Endothelial cell (in vitro differentiated cells): ENCODE measurements at regions not wholly inside any gene's neighbourhood (a gene's known extent, or its start where the extent isn't known, plus 50 kb on each side); places are given as distances from the start of the nearest gene placed in this dataset.

Experiments
- DNase-seq: peaks from one replicate; pipeline ENCODE4 v3.0.0; 2021; ENCODE audit warnings: low spot score
- H3K27ac Mint-ChIP-seq: one replicate; pipeline ENCODE4 v1.8.0; 2021; ENCODE audit warnings: mixed read lengths, inconsistent platforms; ENCODE audit not compliant: unreplicated experiment
- H3K27me3 Mint-ChIP-seq: one replicate; pipeline ENCODE4 v1.8.0; 2021; ENCODE audit warnings: mild to moderate bottlenecking, moderate library complexity, mixed read lengths, inconsistent platforms; ENCODE audit not compliant: unreplicated experiment
- H3K36me3 Mint-ChIP-seq: one replicate; pipeline ENCODE4 v1.8.0; 2021; ENCODE audit warnings: mild to moderate bottlenecking, low read depth, mixed read lengths, inconsistent platforms; ENCODE audit not compliant: unreplicated experiment
- H3K4me1 Mint-ChIP-seq: one replicate; pipeline ENCODE4 v1.8.0; 2021; ENCODE audit warnings: mild to moderate bottlenecking, mixed read lengths, inconsistent platforms; ENCODE audit not compliant: unreplicated experiment
- H3K4me3 Mint-ChIP-seq: one replicate; pipeline ENCODE4 v1.8.0; 2021; ENCODE audit warnings: mild to moderate bottlenecking, mixed read lengths, inconsistent platforms; ENCODE audit not compliant: unreplicated experiment
- H3K9me3 Mint-ChIP-seq: one replicate; pipeline ENCODE4 v1.8.0; 2021; ENCODE audit warnings: mixed read lengths, inconsistent platforms; ENCODE audit not compliant: unreplicated experiment
- TF ChIP-seq, protein P1 (sequence below): fragments of 200-600 bp; sonication (generic); IDR thresholded peaks from one replicate; pipeline ENCODE4 v1.5.0; 2021; ENCODE audit warnings: antibody characterized with exemption; ENCODE audit not compliant: unreplicated experiment

DNA sequence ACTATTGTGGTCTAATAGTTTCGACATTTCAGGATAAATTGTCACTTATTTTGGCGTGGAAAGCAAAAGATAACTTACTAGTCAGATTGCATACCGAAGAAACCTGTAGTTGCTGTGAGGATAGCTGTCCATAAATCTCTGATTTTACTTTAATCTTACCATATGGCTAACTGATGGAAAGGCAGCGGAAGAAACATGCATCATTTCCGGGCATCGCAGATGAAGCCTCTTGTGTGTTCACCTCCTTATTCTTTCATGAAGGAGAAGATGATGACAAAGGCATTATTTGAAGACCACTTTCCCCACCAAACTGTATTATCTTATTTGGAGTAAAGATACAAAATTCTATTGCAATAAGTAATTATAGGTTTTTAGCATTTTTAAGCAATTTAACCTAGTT lies 763.6 kb upstream of the SLITRK6 start:
- H3K36me3 Mint-ChIP-seq = no peaks in the 10 kb centered on the region
- no peaks in the 10 kb centered on the region for H3K27me3 Mint-ChIP-seq
- H3K4me1 Mint-ChIP-seq = no peaks in the 10 kb centered on the region
- no peaks in the 10 kb centered on the region for H3K9me3 Mint-ChIP-seq
- no peak overlapping the region for H3K4me3 Mint-ChIP-seq
- DNase-seq = no peak
- H3K27ac Mint-ChIP-seq = no peak overlapping the region
- TF ChIP-seq, protein P1, sequence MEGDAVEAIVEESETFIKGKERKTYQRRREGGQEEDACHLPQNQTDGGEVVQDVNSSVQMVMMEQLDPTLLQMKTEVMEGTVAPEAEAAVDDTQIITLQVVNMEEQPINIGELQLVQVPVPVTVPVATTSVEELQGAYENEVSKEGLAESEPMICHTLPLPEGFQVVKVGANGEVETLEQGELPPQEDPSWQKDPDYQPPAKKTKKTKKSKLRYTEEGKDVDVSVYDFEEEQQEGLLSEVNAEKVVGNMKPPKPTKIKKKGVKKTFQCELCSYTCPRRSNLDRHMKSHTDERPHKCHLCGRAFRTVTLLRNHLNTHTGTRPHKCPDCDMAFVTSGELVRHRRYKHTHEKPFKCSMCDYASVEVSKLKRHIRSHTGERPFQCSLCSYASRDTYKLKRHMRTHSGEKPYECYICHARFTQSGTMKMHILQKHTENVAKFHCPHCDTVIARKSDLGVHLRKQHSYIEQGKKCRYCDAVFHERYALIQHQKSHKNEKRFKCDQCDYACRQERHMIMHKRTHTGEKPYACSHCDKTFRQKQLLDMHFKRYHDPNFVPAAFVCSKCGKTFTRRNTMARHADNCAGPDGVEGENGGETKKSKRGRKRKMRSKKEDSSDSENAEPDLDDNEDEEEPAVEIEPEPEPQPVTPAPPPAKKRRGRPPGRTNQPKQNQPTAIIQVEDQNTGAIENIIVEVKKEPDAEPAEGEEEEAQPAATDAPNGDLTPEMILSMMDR = no peak

DNA sequence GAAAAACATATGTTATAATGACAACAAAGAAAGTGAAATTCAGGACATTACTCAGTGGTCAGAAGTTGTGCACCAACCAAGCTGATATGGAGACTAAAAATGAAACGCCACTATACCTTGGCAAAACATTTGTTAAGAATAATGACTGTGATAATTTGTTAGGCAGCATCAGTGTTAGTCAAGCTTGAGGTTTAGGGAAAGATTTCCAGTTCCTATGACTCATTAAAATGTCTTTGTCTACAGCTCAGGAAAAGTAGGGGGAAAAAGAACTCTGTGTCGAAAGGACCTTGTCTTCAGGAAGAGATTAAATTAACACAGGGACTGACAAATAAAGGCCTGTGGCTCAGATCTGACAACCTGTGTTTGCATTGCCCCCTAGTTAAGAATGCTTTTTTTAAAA lies 764.1 kb upstream of the SLITRK6 start:
- H3K4me1 Mint-ChIP-seq = no peaks in the 10 kb centered on the region
- DNase-seq = no peak
- H3K4me3 Mint-ChIP-seq = no peak overlapping the region
- TF ChIP-seq, protein P1 = no peak
- H3K9me3 Mint-ChIP-seq = no peaks in the 10 kb centered on the region
- H3K27ac Mint-ChIP-seq = no peak overlapping the region
- no peaks in the 10 kb centered on the region for H3K27me3 Mint-ChIP-seq
- no peaks in the 10 kb centered on the region for H3K36me3 Mint-ChIP-seq

DNA sequence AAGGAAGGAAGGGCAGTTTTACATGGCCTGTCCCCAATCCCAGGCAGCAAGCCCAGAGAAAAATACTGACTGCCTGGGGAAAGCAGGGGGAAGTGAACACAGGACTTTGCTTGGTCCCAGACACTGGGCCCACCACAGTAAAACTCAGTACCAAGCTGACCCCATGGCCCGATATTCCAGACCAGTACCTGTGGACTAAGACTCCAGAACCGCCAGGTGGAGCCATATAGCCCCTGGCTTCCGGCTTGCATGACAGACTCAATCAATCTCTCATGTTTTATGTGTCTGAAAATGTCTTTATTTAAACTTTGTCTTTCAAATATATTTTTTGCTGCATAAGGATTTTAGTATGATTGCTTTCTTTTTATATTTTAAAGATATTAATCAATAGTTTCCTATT lies 767.9 kb upstream of the SLITRK6 start:
- TF ChIP-seq, protein P1 = no peak
- DNase-seq = no peak
- Mint-ChIP-seq H3K36me3 (no peaks in the 10 kb centered on the region), H3K4me3 (no peak overlapping the region), H3K27me3 (no peaks in the 10 kb centered on the region), H3K9me3 (no peaks in the 10 kb centered on the region), H3K4me1 (peaks cover under 1% of the 10 kb centered on the region), H3K27ac (no peak overlapping the region)

DNA sequence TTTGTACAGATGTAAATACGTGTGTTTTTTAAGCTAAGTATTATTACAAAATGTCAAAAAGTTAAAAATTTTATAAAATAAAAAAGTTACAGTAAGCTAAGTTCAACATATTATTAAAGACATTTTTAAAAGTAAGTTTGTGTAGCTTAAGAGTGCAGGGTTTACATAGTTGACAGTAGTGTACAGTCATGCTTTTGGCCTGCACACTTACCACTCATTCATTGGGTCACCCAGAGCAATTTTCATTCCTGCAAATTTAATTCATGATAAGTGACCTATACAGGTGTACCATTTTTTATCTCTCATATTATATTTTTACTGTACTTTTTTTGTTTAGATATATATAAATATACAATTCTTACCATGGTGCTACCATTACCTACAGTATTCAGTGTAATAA lies 769.9 kb upstream of the SLITRK6 start:
- TF ChIP-seq, protein P1 = no peak
- Mint-ChIP-seq H3K27ac (no peak overlapping the region), H3K36me3 (no peaks in the 10 kb centered on the region), H3K4me1 (peaks cover 2% of the 10 kb centered on the region), H3K27me3 (no peaks in the 10 kb centered on the region), H3K4me3 (no peak overlapping the region), H3K9me3 (no peaks in the 10 kb centered on the region)
- DNase-seq = no peak

DNA sequence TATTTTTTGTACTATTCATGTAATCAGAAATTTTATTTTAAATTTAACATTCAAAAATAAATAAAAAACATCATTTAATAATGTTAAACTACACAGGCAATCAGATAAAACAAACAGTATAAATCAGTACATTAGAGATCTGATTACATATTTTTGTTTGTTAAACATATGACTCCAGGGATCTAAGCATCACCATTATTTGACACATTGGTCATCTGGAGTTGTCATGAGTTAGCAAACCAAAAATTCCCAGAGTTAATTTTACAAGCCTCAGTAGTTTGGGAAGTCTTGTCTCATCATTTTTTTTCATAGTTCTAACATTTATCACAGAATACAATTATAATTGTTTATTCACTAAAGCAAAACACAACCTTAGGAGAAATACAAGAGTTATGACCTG lies 770.8 kb upstream of the SLITRK6 start:
- Mint-ChIP-seq H3K4me1 (peaks cover 2% of the 10 kb centered on the region), H3K4me3 (no peak overlapping the region), H3K36me3 (no peaks in the 10 kb centered on the region), H3K27ac (no peak overlapping the region), H3K9me3 (no peaks in the 10 kb centered on the region), H3K27me3 (no peaks in the 10 kb centered on the region)
- no peak for DNase-seq
- TF ChIP-seq, protein P1 = no peak
